Medulla oblongata (tissue), 1 donor: ENCODE measurements at regions not wholly inside any gene's neighbourhood (a gene's known extent, or its start where the extent isn't known, plus 50 kb on each side); places are given as distances from the start of the nearest gene placed in this dataset.
A peak's percentile ranks its signal among the peaks of the same experiment; 100 is the strongest.

ENCODE experiments used
- DNase-seq: peaks from one replicate; pipeline ENCODE4 v3.0.0-alpha.2; 2015; ENCODE audit errors: extremely low spot score

GRCh38 chr4:27836523-27836922 is 975.9 kb downstream of the STIM2 start:
- DNase-seq = no peak

DNA sequence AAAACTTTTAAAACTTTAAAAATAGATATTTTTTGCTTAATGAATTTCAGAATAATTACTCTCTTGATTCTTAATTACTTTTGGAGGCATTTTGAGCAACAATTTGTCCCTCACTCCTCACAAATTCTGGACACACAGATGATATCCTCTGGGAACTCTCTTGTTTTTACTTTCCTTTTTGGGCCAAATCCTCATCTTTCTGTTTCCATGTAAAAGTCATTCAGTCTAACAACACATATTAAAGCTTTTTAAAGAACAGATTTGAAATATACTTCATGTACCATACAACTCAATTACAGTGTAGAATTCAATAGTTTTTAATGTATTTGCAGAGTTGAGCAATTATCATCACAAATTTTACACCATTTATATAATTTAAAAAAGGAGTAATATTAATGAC is 983.1 kb downstream of the STIM2 start:
- no peak for DNase-seq

GRCh38 chr4:27844376-27844775 is 983.7 kb downstream of the STIM2 start:
- DNase-seq = no peak

DNA sequence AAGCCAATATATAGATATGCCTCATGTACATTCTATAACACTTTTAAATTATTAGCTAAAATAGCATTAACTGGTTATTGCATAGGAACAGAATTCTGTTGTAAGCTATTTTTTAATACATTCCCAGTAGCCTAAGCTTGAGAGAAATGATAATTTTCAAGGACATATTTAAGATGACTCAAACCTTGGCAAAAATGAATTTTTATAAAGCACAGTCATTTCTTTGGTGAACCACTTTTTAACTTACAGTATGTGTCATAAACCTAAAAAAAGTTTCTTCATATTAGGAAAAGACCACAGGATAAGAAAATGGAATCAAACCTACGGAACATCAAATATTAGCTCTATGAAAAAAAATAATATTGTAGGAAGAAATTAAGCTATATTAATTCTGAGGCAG is 986.3 kb downstream of the STIM2 start:
- DNase-seq = no peak

- DNase-seq = peak; percentile 44
Measured at GRCh38 chr4:27861381-27861787, 1000.7 kb downstream of the STIM2 start.

DNA sequence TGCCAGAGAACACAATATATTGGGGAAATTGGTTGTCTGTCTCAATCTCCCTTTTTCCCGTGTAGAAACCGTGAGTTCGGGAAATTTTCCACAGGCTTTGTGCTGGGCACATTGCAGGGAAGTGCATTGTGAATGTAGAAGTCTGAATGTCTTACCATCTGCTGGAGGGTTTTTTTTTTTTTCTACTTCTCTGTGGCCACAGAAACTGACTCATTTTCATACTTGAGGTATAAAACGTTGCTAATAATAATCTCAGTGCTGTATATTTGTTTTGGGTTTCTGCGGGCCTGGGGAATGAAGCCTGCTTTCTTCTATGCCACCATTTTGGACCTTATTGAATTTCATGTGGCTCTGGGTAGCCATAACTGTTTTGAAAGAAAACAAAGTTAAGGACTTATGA is 1001.2 kb downstream of the STIM2 start:
- DNase-seq = no peak

- no peak for DNase-seq
Measured at GRCh38 chr4:27873596-27873995, 1013.0 kb downstream of the STIM2 start.

GRCh38 chr4:27881705-27882104 is 1021.1 kb downstream of the STIM2 start:
- no peak for DNase-seq

DNA sequence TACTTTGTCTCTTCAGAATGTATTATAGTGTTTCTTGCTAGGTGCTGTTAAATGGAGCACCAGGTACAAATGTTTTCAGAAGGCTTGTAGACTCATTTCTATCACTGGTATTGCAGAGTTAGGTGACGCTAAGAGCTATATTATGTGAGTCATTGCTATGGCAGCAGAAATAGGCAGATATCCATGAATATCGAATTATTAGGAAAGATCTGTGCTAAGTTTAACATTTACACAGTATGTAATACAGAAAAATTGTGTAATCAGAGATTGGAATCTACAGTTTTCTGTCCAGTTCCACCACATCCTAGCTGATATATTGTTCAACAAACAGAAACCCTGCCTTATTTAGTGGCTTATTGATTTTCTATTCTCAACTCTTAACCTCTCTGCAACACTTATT is 1025.5 kb downstream of the STIM2 start:
- no peak for DNase-seq

DNA sequence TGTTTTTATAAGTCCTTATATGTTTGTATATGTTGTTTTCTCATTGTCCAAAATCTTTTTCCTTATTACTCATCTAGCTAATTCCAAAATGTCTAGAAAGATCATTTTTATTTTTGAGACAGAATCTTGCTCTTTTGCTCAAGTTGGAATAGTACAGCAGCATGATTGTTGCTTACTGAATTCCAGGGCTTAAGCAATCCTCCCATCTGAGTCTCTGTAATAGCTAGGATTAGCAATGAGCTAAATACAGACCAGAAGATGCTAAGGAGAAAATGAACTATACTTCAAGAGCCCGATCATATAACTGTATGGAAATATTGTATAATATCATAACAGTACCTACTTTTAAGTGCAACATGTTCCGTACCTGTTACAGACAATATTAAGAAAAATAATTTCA is 1027.0 kb downstream of the STIM2 start:
- DNase-seq = no peak

- DNase-seq = no peak
Measured at GRCh38 chr4:27888505-27888904, 1027.9 kb downstream of the STIM2 start.

GRCh38 chr4:27894951-27895350 is 1034.3 kb downstream of the STIM2 start:
- no peak for DNase-seq

DNA sequence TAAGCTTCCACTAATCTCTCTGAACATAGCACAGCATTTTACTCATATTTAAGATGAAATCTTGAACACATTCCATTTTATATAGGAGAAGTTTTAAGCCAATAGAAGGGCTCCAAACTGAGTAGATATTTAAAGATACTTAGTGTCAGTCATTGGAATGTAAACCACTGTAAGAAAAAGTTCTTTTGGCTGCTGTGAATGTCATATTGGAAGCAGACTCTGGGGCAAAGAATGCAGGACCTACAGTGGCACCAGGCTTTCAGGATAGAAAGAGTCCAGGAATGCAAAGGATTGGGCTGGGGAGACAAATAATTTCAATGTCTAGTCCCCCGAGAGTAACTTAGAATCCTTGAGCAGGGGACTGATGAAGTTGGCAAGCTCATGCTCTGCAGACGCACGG is 1047.7 kb downstream of the STIM2 start:
- no peak for DNase-seq

DNA sequence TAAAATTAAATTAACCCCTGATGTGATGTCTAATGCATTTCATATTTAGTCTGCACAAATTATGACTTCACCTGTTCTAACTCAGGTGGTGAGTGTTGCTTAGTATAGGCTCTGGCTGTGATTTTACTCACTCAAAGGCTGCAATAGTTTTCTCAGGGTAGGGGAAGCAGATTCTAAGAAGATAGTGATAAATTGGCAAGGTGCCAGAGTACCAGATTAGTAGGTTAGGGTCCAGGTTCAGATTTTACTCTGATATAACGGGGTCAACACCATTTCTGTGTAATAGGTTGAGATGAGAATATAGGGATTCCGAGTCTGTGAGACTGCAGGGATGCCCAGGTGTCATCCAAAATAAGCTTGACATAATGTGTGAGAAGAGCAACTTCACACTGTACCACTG is 1049.6 kb downstream of the STIM2 start:
- DNase-seq = no peak

DNA sequence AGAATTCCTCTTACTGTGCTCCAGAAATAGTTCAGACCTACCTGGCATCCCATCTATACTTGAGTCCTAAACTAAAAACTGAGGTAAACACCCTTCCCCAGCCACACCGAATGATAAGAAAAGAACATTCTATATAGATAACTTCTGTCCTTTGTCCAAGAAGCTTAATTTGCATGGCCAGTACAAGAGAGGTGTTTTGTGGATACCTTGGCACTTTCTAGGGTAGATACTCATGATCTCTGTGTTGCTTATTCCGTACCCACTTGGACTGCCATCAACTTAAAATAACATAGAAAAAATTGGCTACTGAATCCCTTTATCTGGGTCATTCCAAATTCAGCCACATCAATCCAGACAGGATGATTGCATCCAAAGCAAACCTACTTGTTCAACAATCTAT is 1050.4 kb downstream of the STIM2 start:
- DNase-seq = no peak

DNA sequence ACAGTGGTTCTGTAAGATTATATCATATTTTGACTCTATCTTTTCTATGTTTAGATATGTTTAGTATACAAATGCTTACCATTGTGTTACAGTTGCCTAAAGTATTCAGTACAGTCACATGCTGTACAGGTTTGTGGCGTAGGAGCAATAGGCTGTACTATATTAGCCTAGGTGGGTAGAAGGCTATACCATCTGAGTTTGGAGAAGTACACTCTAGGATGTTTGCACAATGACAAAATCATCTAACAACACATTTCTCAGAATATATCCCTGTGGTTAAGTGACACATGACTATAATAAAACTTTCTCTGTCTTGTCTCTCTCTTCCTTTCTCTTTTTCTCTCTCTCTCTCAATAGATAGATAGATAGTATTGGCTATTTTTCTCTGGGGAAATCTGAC is 1053.1 kb downstream of the STIM2 start:
- DNase-seq = no peak

DNA sequence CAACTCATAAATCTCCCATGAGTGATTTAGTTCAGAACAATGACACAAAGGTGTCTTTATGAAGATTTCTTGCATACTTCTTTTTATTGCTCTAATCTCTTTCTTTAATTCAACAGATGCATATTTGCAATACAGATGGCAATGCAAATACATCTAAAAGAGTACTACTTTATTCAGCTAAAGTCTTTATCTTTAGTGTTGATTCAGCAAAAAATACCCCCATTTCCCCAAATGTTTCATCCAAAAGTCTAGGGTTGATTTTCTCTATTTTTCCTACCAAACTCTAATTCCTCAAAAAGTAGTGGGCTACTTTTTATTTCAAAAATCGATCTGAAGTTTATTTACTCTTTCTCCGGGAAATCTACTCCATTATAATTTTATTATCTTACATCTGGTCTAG is 1055.2 kb downstream of the STIM2 start:
- no peak for DNase-seq

DNA sequence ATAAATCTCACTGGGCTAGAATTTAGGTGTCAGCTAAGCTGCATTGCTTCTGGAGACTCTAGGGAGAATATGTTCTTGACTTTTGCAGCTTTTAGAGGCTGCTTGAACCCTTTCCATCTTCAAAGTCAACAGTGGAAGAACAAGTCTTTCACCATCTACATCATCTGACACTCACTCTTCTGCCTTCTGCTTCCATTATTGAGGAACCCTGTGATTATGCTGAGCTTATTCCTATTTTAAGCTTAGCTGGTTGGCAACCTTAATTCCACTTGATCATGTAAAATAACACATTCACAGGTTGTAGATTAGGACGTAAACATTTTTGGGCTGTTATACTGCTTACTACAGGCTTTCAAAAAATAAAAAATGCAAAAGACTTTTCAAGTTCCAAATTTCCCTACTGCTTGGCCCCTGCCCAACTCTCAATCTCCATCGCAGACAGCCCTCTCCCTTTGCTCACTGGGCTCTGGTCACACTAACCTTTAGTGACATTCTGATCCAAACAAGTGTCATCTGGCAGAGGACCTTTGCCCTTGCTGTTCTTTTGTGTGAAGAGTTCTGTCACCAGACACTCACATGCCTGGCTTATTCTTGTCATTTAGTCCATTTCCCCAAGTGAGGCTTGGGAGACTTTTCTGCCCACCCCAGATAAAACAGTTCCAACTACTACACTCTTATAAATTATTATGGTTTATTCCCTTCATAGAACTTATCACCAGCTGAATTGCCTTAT is 1056.0 kb downstream of the STIM2 start:
- peak; percentile 49 for DNase-seq

DNA sequence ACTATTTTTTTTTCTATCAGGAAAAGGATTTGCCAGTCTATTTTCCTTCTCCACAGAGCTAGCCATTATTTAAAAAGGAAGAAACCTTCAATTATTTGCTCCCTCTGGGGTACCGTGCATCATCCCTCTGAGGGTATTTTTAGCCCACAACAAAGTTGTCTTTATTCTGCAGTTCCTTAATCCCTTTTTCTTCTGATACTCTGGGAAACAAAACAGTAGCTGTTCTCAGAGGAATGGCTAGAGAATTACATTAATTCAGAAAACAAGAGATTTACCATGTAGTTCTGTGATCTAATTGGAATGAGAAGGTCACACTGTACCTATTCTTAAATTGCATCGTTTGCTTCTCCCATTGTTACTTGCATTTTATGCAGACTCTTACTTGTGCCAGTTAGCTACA is 1056.7 kb downstream of the STIM2 start:
- peak; percentile 71 for DNase-seq

GRCh38 chr4:27921231-27921630 is 1060.6 kb downstream of the STIM2 start:
- DNase-seq = no peak

- DNase-seq = no peak
Measured at GRCh38 chr4:27928761-27929540, 1068.3 kb downstream of the STIM2 start.

DNA sequence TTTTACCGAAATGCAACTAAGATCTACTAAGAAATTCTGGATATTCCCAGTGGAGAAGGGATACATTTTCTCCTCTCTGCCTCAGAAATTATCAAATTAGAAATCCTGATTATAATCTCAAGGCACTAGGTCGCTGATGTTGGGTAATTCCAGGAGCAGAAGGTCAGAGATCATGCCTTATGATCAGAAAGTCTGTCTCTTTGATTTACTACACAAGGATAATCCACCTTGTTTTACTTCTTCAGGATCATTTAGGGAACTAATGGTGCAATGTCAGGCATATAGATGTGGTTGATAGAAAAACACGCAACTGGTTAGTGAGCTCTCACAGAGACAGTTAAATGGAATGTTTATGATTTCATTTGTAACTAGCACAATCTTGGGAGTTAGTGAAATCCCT is 1069.7 kb downstream of the STIM2 start:
- DNase-seq = no peak

- DNase-seq = no peak
Measured at GRCh38 chr4:27930976-27931375, 1070.3 kb downstream of the STIM2 start.
